ENCODE measurements at regions not wholly inside any gene's neighbourhood (a gene's known extent, or its start where the extent isn't known, plus 50 kb on each side); places are given as distances from the start of the nearest gene placed in this dataset.

GRCh38 chr21:25501462-25501861 lies 105.8 kb downstream of the MRPL39 start:
- WGBS, 2 donors (ENCODE audit: low coverage in 1 of 2), result 56% methylated on average over 2 of the region's 2 CpGs; no CpG with 5 or more reads in 1 of the 2 donors
- no peaks in the 10 kb centered on the region for H3K36me3 ChIP-seq
- no peak overlapping the region for H3K27ac ChIP-seq
- H3K9me3 ChIP-seq, result no peaks in the 10 kb centered on the region
- H3K4me1 ChIP-seq, result no peaks in the 10 kb centered on the region
- no peak overlapping the region for H3K4me3 ChIP-seq
- in situ Hi-C loops (cut with MboI; ENCODE audit: low pct_ligation_motif_present in 1 of 4, low pct_unique_long_range_greater_than_20kb in 1 of 4, low sequenced_read_pairs in 3 of 4), result no loop called here
- H3K27me3 ChIP-seq, result no peaks in the 10 kb centered on the region
- TF ChIP-seq EP300 (IDR thresholded peaks at IDR 0.05; ENCODE audit: low read depth), result no peak
- TF ChIP-seq CTCF (IDR thresholded peaks at IDR 0.05), result no peak
- no peak for TF ChIP-seq POLR2A (IDR thresholded peaks at IDR 0.05)
- TF ChIP-seq POLR2AphosphoS5 (IDR thresholded peaks at IDR 0.05), result no peak
- no peak for DNase-seq
- intact Hi-C loops (cut with DNase I; ENCODE audit: low total_unique reads), result no loop called here

DNA sequence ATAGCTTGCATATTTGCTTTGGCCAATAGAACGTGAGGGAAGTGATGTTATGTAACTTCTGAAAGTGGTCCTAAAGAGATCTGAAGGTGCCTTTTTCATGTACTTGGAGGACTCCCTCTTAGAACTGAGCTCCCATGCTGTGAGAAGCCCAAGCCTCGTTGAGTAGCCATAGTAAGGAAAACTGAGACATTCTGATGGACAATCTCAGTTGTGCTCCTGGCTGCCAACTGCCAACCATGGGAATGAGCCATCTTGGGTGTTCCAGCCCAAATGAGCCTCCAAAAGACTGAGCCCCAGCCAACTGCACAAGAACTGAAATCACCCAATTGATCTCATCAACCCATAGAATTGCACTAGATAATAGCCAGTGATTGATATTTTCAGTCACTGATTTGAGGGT lies 106.7 kb downstream of the MRPL39 start:
- H3K36me3 ChIP-seq, result no peaks in the 10 kb centered on the region
- TF ChIP-seq POLR2AphosphoS5 (IDR thresholded peaks at IDR 0.05) (no peak), CTCF (IDR thresholded peaks at IDR 0.05) (no peak), EP300 (IDR thresholded peaks at IDR 0.05; ENCODE audit: low read depth) (no peak), POLR2A (IDR thresholded peaks at IDR 0.05) (no peak)
- DNase-seq, result no peak
- no peaks in the 10 kb centered on the region for H3K4me1 ChIP-seq
- intact Hi-C loops (cut with DNase I; ENCODE audit: low total_unique reads) (no loop called here), in situ Hi-C loops (cut with MboI; ENCODE audit: low pct_ligation_motif_present in 1 of 4, low pct_unique_long_range_greater_than_20kb in 1 of 4, low sequenced_read_pairs in 3 of 4) (no loop called here)
- no peaks in the 10 kb centered on the region for H3K9me3 ChIP-seq
- H3K27ac ChIP-seq, result no peak overlapping the region
- 68% methylated on average over 2 of the region's 2 CpGs; no CpG with 5 or more reads in 1 of the 2 donors for WGBS, 2 donors (ENCODE audit: low coverage in 1 of 2)
- no peak overlapping the region for H3K4me3 ChIP-seq
- H3K27me3 ChIP-seq, result no peaks in the 10 kb centered on the region

- no peaks in the 10 kb centered on the region for H3K27me3 ChIP-seq
- in situ Hi-C loops (cut with MboI; ENCODE audit: low pct_ligation_motif_present in 1 of 4, low pct_unique_long_range_greater_than_20kb in 1 of 4, low sequenced_read_pairs in 3 of 4), result no loop called here
- no peak for DNase-seq
- H3K4me1 ChIP-seq, result no peaks in the 10 kb centered on the region
- TF ChIP-seq CTCF (IDR thresholded peaks at IDR 0.05), result no peak
- no peak for TF ChIP-seq POLR2AphosphoS5 (IDR thresholded peaks at IDR 0.05)
- TF ChIP-seq EP300 (IDR thresholded peaks at IDR 0.05; ENCODE audit: low read depth), result no peak
- TF ChIP-seq POLR2A (IDR thresholded peaks at IDR 0.05), result no peak
- no peaks in the 10 kb centered on the region for H3K9me3 ChIP-seq
- H3K4me3 ChIP-seq, result no peak overlapping the region
- H3K36me3 ChIP-seq, result no peaks in the 10 kb centered on the region
- intact Hi-C loops (cut with DNase I; ENCODE audit: low total_unique reads), result no loop called here
- 73 to 81% methylated on average over 2 of the region's 2 CpGs for WGBS, 2 donors (ENCODE audit: low coverage in 1 of 2)
- H3K27ac ChIP-seq, result no peak overlapping the region
Observed at GRCh38 chr21:25496825-25497482, 110.3 kb downstream of the MRPL39 start.

- 57 to 80% methylated on average over 1 of the region's 1 CpG for WGBS, 2 donors (ENCODE audit: low coverage in 1 of 2)
- no peak overlapping the region for H3K4me3 ChIP-seq
- intact Hi-C loops (cut with DNase I; ENCODE audit: low total_unique reads) (no loop called here), in situ Hi-C loops (cut with MboI; ENCODE audit: low pct_ligation_motif_present in 1 of 4, low pct_unique_long_range_greater_than_20kb in 1 of 4, low sequenced_read_pairs in 3 of 4) (no loop called here)
- H3K27ac ChIP-seq, result no peak overlapping the region
- H3K4me1 ChIP-seq, result no peaks in the 10 kb centered on the region
- H3K36me3 ChIP-seq, result no peaks in the 10 kb centered on the region
- H3K9me3 ChIP-seq, result no peaks in the 10 kb centered on the region
- no peak for DNase-seq
- no peak for TF ChIP-seq POLR2AphosphoS5 (IDR thresholded peaks at IDR 0.05)
- TF ChIP-seq CTCF (IDR thresholded peaks at IDR 0.05), result no peak
- TF ChIP-seq POLR2A (IDR thresholded peaks at IDR 0.05), result no peak
- no peak for TF ChIP-seq EP300 (IDR thresholded peaks at IDR 0.05; ENCODE audit: low read depth)
- H3K27me3 ChIP-seq, result no peaks in the 10 kb centered on the region
Observed at GRCh38 chr21:25494804-25495203, 112.5 kb downstream of the MRPL39 start.

All from transverse colon (tissue), 4 donors.